22Rv1 (cell line): ENCODE measurements at regions not wholly inside any gene's neighbourhood (a gene's known extent, or its start where the extent isn't known, plus 50 kb on each side); places are given as distances from the start of the nearest gene placed in this dataset.

Source experiments
- ZFX ChIP-seq: fragments of 450-650 bp; IDR thresholded peaks from 2 replicates; pipeline ENCODE4 v1.6.1; 2017; ENCODE audit warnings: antibody characterized with exemption, borderline replicate concordance
- TF ChIP-seq, protein P1 (sequence below): fragments of 450-650 bp; IDR thresholded peaks from 2 replicates; pipeline ENCODE4 v1.5.1; 2017; ENCODE audit warnings: mild to moderate bottlenecking

- TF ChIP-seq, protein P1, sequence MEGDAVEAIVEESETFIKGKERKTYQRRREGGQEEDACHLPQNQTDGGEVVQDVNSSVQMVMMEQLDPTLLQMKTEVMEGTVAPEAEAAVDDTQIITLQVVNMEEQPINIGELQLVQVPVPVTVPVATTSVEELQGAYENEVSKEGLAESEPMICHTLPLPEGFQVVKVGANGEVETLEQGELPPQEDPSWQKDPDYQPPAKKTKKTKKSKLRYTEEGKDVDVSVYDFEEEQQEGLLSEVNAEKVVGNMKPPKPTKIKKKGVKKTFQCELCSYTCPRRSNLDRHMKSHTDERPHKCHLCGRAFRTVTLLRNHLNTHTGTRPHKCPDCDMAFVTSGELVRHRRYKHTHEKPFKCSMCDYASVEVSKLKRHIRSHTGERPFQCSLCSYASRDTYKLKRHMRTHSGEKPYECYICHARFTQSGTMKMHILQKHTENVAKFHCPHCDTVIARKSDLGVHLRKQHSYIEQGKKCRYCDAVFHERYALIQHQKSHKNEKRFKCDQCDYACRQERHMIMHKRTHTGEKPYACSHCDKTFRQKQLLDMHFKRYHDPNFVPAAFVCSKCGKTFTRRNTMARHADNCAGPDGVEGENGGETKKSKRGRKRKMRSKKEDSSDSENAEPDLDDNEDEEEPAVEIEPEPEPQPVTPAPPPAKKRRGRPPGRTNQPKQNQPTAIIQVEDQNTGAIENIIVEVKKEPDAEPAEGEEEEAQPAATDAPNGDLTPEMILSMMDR = no peak
- no peak for TF ChIP-seq ZFX
These were observed 219.7 kb upstream of the EPHA4 start for GRCh38 chr2:221791844-221792243.
